GM06990 (cell line): ENCODE measurements at regions not wholly inside any gene's neighbourhood (a gene's known extent, or its start where the extent isn't known, plus 50 kb on each side); places are given as distances from the start of the nearest gene placed in this dataset.

Source experiments
- DNase-seq: peaks from one replicate; pipeline ENCODE4 v3.0.0-alpha.2; 2011; ENCODE audit not compliant: insufficient read length; ENCODE audit errors: extremely low read depth
- H3K27me3 ChIP-seq: replicated peaks from 2 replicates; pipeline ENCODE4 v1.6.0; 2011; ENCODE audit warnings: low read length; ENCODE audit not compliant: control insufficient read depth, insufficient read depth
- H3K36me3 ChIP-seq: 2 replicates; pipeline ENCODE4 v1.5.1; 2011; ENCODE audit warnings: low read length; ENCODE audit not compliant: control insufficient read depth, insufficient read depth
- H3K4me3 ChIP-seq: replicated peaks from 2 replicates; pipeline ENCODE4 v1.5.1; 2011; ENCODE audit warnings: low read depth, mild to moderate bottlenecking, control low read depth, low read length
- CTCF ChIP-seq: IDR thresholded peaks from 2 replicates; pipeline ENCODE4 v1.5.1; 2011; ENCODE audit warnings: low read length, control low read depth, mild to moderate bottlenecking, inconsistent platforms; ENCODE audit not compliant: insufficient read depth, poor library complexity, severe bottlenecking

DNA sequence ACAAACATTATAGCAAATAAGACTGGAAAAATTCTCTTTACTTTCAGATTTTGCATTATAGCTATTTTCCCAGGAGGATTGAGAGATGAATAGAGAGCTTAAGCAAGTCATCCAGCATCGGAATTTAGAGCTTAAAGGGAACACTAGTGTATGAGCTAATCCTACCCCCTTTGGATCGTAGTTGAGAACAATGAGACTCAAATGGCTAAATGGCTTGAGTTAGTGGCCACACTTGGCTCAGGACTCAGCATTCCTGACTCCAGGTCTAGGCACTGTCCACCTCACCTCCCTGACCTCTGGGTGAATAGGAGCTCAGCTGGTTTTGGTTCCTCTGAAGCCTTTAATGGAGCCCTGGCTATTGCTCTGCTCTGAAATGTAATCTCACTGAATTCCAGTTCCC lies 97.5 kb upstream of the CXCR4 start:
- Histone ChIP-seq H3K36me3 (no peaks in the 10 kb centered on the region), H3K27me3 (no peaks in the 10 kb centered on the region; the same call in 1 of the 2 replicates), H3K4me3 (no peak overlapping the region)
- DNase-seq: no peak
- no peak for TF ChIP-seq CTCF

- H3K27me3 ChIP-seq: no peaks in the 10 kb centered on the region; the same call in 1 of the 2 replicates
- DNase-seq: peak; percentile 25
- peak; percentile 9 for TF ChIP-seq CTCF
- no peak overlapping the region for H3K4me3 ChIP-seq
- no peaks in the 10 kb centered on the region for H3K36me3 ChIP-seq
These were observed 96.6 kb upstream of the CXCR4 start for GRCh38 chr2:136214307-136215200.

GRCh38 chr2:136213836-136214235 lies 95.9 kb upstream of the CXCR4 start:
- Histone ChIP-seq H3K27me3 (no peaks in the 10 kb centered on the region; the same call in 1 of the 2 replicates), H3K4me3 (no peak overlapping the region), H3K36me3 (no peaks in the 10 kb centered on the region)
- DNase-seq: no peak
- TF ChIP-seq CTCF: no peak

GRCh38 chr2:136212426-136213378 lies 94.8 kb upstream of the CXCR4 start:
- Histone ChIP-seq H3K4me3 (no peak overlapping the region), H3K36me3 (no peaks in the 10 kb centered on the region), H3K27me3 (no peaks in the 10 kb centered on the region; the same call in 1 of the 2 replicates)
- TF ChIP-seq CTCF: no peak
- peak; percentile 33 for DNase-seq

GRCh38 chr2:136211701-136212100 lies 93.8 kb upstream of the CXCR4 start:
- H3K27me3 ChIP-seq: no peaks in the 10 kb centered on the region; the same call in 1 of the 2 replicates
- H3K4me3 ChIP-seq: no peak overlapping the region
- DNase-seq: no peak
- H3K36me3 ChIP-seq: no peaks in the 10 kb centered on the region
- TF ChIP-seq CTCF: no peak
